Mesenchymal stem cell (in vitro differentiated cells and primary cell): ENCODE measurements at regions not wholly inside any gene's neighbourhood (a gene's known extent, or its start where the extent isn't known, plus 50 kb on each side); places are given as distances from the start of the nearest gene placed in this dataset.
"Not testable (repeated sequence)": the region's sequence is repeated elsewhere in the genome, so short reads cannot be mapped to it uniquely, and the experiment has no call there.

Experiments used
- DNase-seq: peaks from one replicate; pipeline ENCODE4 v3.0.0-alpha.2; 2013
- H2AFZ ChIP-seq: one replicate; pipeline ENCODE4 v1.6.1; 2013; ENCODE audit warnings: low read depth, mild to moderate bottlenecking, control low read depth, inconsistent platforms, low read length, moderate library complexity
- H2AK5ac ChIP-seq: 2 replicates; pipeline ENCODE4 v1.6.1; 2013; ENCODE audit warnings: low read length, moderate library complexity, mild to moderate bottlenecking, inconsistent platforms; ENCODE audit not compliant: severe bottlenecking
- H2BK120ac ChIP-seq: one replicate; pipeline ENCODE4 v1.6.1; 2013; ENCODE audit warnings: low read depth, mild to moderate bottlenecking, inconsistent platforms, low read length, moderate library complexity
- H2BK12ac ChIP-seq, 2 experiments: one replicate each; pipeline ENCODE4 v1.6.1; 2013; ENCODE audit warnings: inconsistent platforms in 2 of 2, low read length in 2 of 2, mild to moderate bottlenecking in 2 of 2, moderate library complexity in 2 of 2, control low read depth in 1 of 2
- H2BK15ac ChIP-seq: one replicate; pipeline ENCODE4 v1.6.1; 2013; ENCODE audit warnings: mild to moderate bottlenecking, low read depth, inconsistent platforms; ENCODE audit not compliant: poor library complexity, severe bottlenecking
- H2BK5ac ChIP-seq: 2 replicates; pipeline ENCODE4 v1.6.1; 2013; ENCODE audit warnings: low read depth, mild to moderate bottlenecking, low read length, control low read depth, inconsistent platforms; ENCODE audit not compliant: poor library complexity, severe bottlenecking
- H3K14ac ChIP-seq, 2 experiments: one replicate each; pipeline ENCODE4 v1.6.1; 2013; ENCODE audit warnings: inconsistent platforms in 2 of 2, low read length in 2 of 2, control low read depth in 1 of 2, mild to moderate bottlenecking in 1 of 2, moderate library complexity in 1 of 2
- H3K18ac ChIP-seq, 2 experiments: one replicate each; pipeline ENCODE4 v1.6.1; 2013; ENCODE audit warnings: inconsistent platforms in 2 of 2, low read length in 2 of 2, control low read depth in 1 of 2, low read depth in 1 of 2, mild to moderate bottlenecking in 1 of 2
- H3K23ac ChIP-seq, 2 experiments: one replicate each; pipeline ENCODE4 v1.6.1; 2013; ENCODE audit warnings: inconsistent platforms in 2 of 2, low read length in 2 of 2, mild to moderate bottlenecking in 2 of 2, moderate library complexity in 2 of 2, control low read depth in 1 of 2
- H3K27ac ChIP-seq: 2 replicates; pipeline ENCODE4 v1.5.1; 2013; ENCODE audit warnings: mild to moderate bottlenecking, moderate library complexity, low read length, control low read depth, inconsistent platforms; ENCODE audit not compliant: poor library complexity, severe bottlenecking
- H3K27me3 ChIP-seq, 2 experiments: 2 replicates each; pipeline versions ENCODE4 v1.6.1 to v1.7.0; 2013; ENCODE audit warnings: low read length in 2 of 2, mild to moderate bottlenecking in 2 of 2, moderate library complexity in 2 of 2, control low read depth in 1 of 2, inconsistent platforms in 1 of 2; ENCODE audit not compliant: control insufficient read depth in 1 of 2, insufficient read depth in 1 of 2
- H3K36me3 ChIP-seq, 2 experiments: 2 replicates each; pipeline versions ENCODE4 v1.6.1 to v1.7.0; 2013; ENCODE audit warnings: low read length in 2 of 2, control low read depth in 1 of 2, inconsistent platforms in 1 of 2, low read depth in 1 of 2, mild to moderate bottlenecking in 1 of 2; ENCODE audit not compliant: insufficient read depth in 2 of 2, control insufficient read depth in 1 of 2
- H3K4ac ChIP-seq, 2 experiments: one replicate each; pipeline ENCODE4 v1.6.1; 2013; ENCODE audit warnings: inconsistent platforms in 2 of 2, low read length in 2 of 2, mild to moderate bottlenecking in 2 of 2, moderate library complexity in 2 of 2, control low read depth in 1 of 2, low read depth in 1 of 2
- H3K4me1 ChIP-seq: 2 replicates; pipeline ENCODE4 v1.6.1; 2013; ENCODE audit warnings: low read depth, low read length, control low read depth; ENCODE audit not compliant: control insufficient read depth, insufficient read depth
- H3K4me2 ChIP-seq: 2 replicates; pipeline ENCODE4 v1.6.1; 2013; ENCODE audit warnings: low read length, mild to moderate bottlenecking, inconsistent platforms; ENCODE audit not compliant: poor library complexity, severe bottlenecking
- H3K4me3 ChIP-seq, 2 experiments: 2 replicates each; pipeline versions ENCODE4 v1.5.1 to v1.7.0; 2013; ENCODE audit warnings: low read length in 2 of 2, mild to moderate bottlenecking in 2 of 2, control low read depth in 1 of 2, low read depth in 1 of 2; ENCODE audit not compliant: insufficient read depth in 1 of 2
- H3K79me1 ChIP-seq: replicated peaks from 2 replicates; pipeline ENCODE4 v1.6.1; 2013; ENCODE audit warnings: mild to moderate bottlenecking, control low read depth, low read length, inconsistent platforms; ENCODE audit not compliant: poor library complexity, severe bottlenecking
- H3K9ac ChIP-seq: 2 replicates; pipeline ENCODE4 v1.7.0; 2013; ENCODE audit warnings: mild to moderate bottlenecking, low read length, moderate library complexity
- H3K9me3 ChIP-seq: 2 replicates; pipeline ENCODE4 v1.7.0; 2013; ENCODE audit warnings: mild to moderate bottlenecking, low read length; ENCODE audit not compliant: control insufficient read depth
- H4K8ac ChIP-seq: one replicate; pipeline ENCODE4 v1.6.1; 2013; ENCODE audit warnings: inconsistent platforms, mild to moderate bottlenecking, low read length, moderate library complexity
- H4K91ac ChIP-seq: one replicate; pipeline ENCODE4 v1.6.1; 2013; ENCODE audit warnings: mild to moderate bottlenecking, low read length, inconsistent platforms
- WGBS: methylation state at CpG from one replicate; pipeline ENCODE4 v1.1.7; 2013; ENCODE audit warnings: mixed read lengths; 5-methylcytosine and 5-hydroxymethylcytosine counted together

DNA sequence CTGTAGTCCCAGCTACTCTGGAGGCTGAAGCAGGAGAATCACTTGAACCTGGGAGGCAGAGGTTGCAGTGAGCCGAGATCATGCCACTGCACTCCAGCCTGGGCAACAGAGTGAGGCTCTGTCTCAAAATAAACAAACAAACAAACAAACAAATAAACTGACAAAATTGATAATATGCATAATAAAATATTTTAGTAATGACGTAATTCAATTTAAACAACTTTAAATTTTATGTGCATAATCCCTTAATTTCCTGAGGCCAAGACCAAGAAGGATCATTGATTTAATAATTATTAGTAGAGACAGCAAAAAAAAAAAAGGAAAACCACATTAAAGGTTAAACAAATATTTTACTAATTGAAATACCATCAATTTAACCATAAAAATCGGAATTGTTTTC, 370.7 kb downstream of the LRRIQ3 start:
- not testable (repeated sequence) for H2BK120ac ChIP-seq, H3K23ac ChIP-seq, H2BK12ac ChIP-seq, H3K4ac ChIP-seq, H2AFZ ChIP-seq, H2BK15ac ChIP-seq, H3K27me3 ChIP-seq, DNase-seq, H3K4me1 ChIP-seq, H3K27ac ChIP-seq, H3K9ac ChIP-seq, H3K79me1 ChIP-seq, H3K4me3 ChIP-seq, H4K91ac ChIP-seq, H2AK5ac ChIP-seq, H4K8ac ChIP-seq, H3K14ac ChIP-seq, H3K36me3 ChIP-seq, H3K4me2 ChIP-seq, H3K9me3 ChIP-seq, H3K18ac ChIP-seq, H2BK5ac ChIP-seq
- 86% methylated on average over 1 of the region's 3 CpGs for WGBS

DNA sequence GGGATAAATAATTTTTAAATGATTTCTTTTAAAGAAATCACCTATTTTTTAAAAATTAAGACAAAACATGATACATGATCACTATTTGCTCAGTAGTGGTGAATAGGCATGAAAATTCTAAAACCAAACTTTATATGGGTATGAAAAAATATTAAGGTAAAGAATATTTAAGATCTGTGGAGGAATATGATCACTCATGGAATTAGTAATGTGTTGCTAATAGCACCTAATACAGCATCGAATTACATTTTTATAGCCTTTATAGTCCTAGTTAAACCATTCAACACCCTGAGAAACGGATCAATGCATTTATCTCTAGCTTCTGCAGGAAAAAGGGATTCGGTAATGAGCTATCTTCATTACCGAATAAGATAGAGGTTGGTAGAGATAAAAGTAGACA, 373.9 kb downstream of the LRRIQ3 start:
- H3K4ac ChIP-seq, result no peak overlapping the region
- no peaks in the 10 kb centered on the region for H3K4me1 ChIP-seq
- no peak overlapping the region for H3K27ac ChIP-seq
- no peak overlapping the region for H2AK5ac ChIP-seq
- H3K36me3 ChIP-seq, result no peaks in the 10 kb centered on the region
- no peak overlapping the region for H3K9ac ChIP-seq
- no peak overlapping the region for H4K91ac ChIP-seq
- H3K27me3 ChIP-seq, result no peaks in the 10 kb centered on the region
- no peaks in the 10 kb centered on the region for H3K9me3 ChIP-seq
- DNase-seq, result no peak
- H2BK120ac ChIP-seq, result no peak overlapping the region
- no peak overlapping the region for H4K8ac ChIP-seq
- H3K4me3 ChIP-seq, result no peak overlapping the region
- H3K14ac ChIP-seq, result no peak overlapping the region
- no peak overlapping the region for H2BK15ac ChIP-seq
- no peak overlapping the region for H2AFZ ChIP-seq
- no peak overlapping the region for H3K18ac ChIP-seq
- WGBS, result 83% methylated on average over 3 of the region's 4 CpGs
- H3K79me1 ChIP-seq, result no peaks in the 10 kb centered on the region
- H2BK5ac ChIP-seq, result no peak overlapping the region
- H3K23ac ChIP-seq, result no peak overlapping the region
- H3K4me2 ChIP-seq, result no peak overlapping the region
- no peak overlapping the region for H2BK12ac ChIP-seq

DNA sequence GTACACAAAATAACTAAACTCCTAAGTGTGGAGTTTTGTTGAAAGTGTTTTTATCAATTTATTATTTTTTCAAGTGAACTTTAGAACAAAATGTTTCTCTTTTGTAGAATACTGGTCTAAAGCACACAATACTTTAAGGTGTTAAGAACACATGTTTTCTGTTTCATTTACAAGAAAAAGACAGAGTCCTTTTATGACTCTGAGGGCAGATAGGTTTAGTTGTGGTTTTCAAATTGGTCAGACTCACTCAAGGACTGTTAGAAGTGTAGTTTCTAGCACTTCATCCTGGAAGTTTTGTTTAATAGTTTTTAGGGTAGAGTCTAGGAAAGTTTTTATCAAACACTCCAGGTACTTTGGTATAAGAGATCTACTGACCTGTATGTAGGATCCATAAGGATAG, 376.5 kb downstream of the LRRIQ3 start:
- no peak overlapping the region for H3K23ac ChIP-seq
- no peak overlapping the region for H3K14ac ChIP-seq
- no peak overlapping the region for H4K91ac ChIP-seq
- no peak overlapping the region for H2AFZ ChIP-seq
- H3K79me1 ChIP-seq, result no peaks in the 10 kb centered on the region
- no peak overlapping the region for H4K8ac ChIP-seq
- H3K4me1 ChIP-seq, result no peaks in the 10 kb centered on the region
- no peaks in the 10 kb centered on the region for H3K27me3 ChIP-seq
- H2BK15ac ChIP-seq, result no peak overlapping the region
- H3K27ac ChIP-seq, result no peak overlapping the region
- no peaks in the 10 kb centered on the region for H3K36me3 ChIP-seq
- no peak overlapping the region for H2BK12ac ChIP-seq
- H3K9me3 ChIP-seq, result no peaks in the 10 kb centered on the region
- DNase-seq, result no peak
- no peak overlapping the region for H2AK5ac ChIP-seq
- no peak overlapping the region for H3K18ac ChIP-seq
- H3K4ac ChIP-seq, result no peak overlapping the region
- H2BK120ac ChIP-seq, result no peak overlapping the region
- no peak overlapping the region for H2BK5ac ChIP-seq
- no peak overlapping the region for H3K9ac ChIP-seq
- H3K4me3 ChIP-seq, result no peak overlapping the region
- H3K4me2 ChIP-seq, result no peak overlapping the region

DNA sequence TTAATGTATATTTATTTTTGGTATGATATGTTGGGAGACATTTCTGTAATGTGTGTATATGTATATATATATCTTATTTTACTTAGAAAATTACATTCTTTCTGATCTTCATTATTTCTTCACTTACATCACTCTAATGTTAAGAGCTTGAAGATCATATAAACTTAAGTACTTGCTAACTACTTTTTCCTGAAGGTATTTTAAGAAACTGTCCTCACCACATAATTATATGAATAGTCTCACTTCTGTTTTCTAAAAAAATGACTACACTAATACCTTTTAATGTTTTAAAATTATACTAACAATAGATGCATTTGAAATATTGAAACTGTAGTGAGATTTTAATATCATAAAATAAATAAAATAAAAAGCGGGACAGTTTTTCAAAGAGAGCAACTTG, 377.1 kb downstream of the LRRIQ3 start:
- Histone ChIP-seq H4K8ac (no peak overlapping the region), H4K91ac (no peak overlapping the region), H3K9ac (no peak overlapping the region), H3K14ac (no peak overlapping the region), H3K79me1 (no peaks in the 10 kb centered on the region), H2AFZ (no peak overlapping the region), H2BK5ac (no peak overlapping the region), H2BK15ac (no peak overlapping the region), H2AK5ac (no peak overlapping the region), H3K27me3 (no peaks in the 10 kb centered on the region), H3K4me1 (no peaks in the 10 kb centered on the region), H3K9me3 (peaks cover 3% of the 10 kb centered on the region), H3K4me3 (no peak overlapping the region), H3K4ac (no peak overlapping the region), H3K27ac (no peak overlapping the region), H3K4me2 (no peak overlapping the region), H3K18ac (no peak overlapping the region), H3K36me3 (no peaks in the 10 kb centered on the region), H2BK120ac (no peak overlapping the region), H3K23ac (no peak overlapping the region), H2BK12ac (no peak overlapping the region)
- no CpG with 5 or more reads among the region's 1 CpG for WGBS
- DNase-seq, result no peak
